ENCODE measurements at regions not wholly inside any gene's neighbourhood (a gene's known extent, or its start where the extent isn't known, plus 50 kb on each side); places are given as distances from the start of the nearest gene placed in this dataset.

GRCh38 chr10:131657318-131657984, 243.4 kb upstream of the PPP2R2D start:
- Histone ChIP-seq H3K9me3 (no peaks in the 10 kb centered on the region), H3K4me3 (no peak overlapping the region), H3K36me3 (ENCODE audit: low read depth) (no peaks in the 10 kb centered on the region), H3K4me1 (ENCODE audit: low read depth) (no peaks in the 10 kb centered on the region)
- TF ChIP-seq CTCF (IDR thresholded peaks at IDR 0.05), result no peak
- intact Hi-C loops (cut with DNase I, micrococcal nuclease), result no loop called here
- DNase-seq (no peak), ATAC-seq (no peak)

GRCh38 chr10:131657985-131658330, 242.8 kb upstream of the PPP2R2D start:
- TF ChIP-seq CTCF (IDR thresholded peaks at IDR 0.05), result no peak
- no peak for DNase-seq
- intact Hi-C loops (cut with DNase I, micrococcal nuclease), result no loop called here
- ATAC-seq, result no peak
- Histone ChIP-seq H3K9me3 (no peaks in the 10 kb centered on the region), H3K4me1 (ENCODE audit: low read depth) (no peaks in the 10 kb centered on the region), H3K4me3 (no peak overlapping the region), H3K36me3 (ENCODE audit: low read depth) (no peaks in the 10 kb centered on the region)

- intact Hi-C loops (cut with DNase I, micrococcal nuclease), result no loop called here
- no peak for TF ChIP-seq CTCF (IDR thresholded peaks at IDR 0.05)
- DNase-seq, result no peak
- Histone ChIP-seq H3K9me3 (no peaks in the 10 kb centered on the region), H3K36me3 (ENCODE audit: low read depth) (no peaks in the 10 kb centered on the region), H3K4me3 (no peak overlapping the region), H3K4me1 (ENCODE audit: low read depth) (no peaks in the 10 kb centered on the region)
- no peak for ATAC-seq
Measured at GRCh38 chr10:131658476-131659110, 242.2 kb upstream of the PPP2R2D start.

- no peak for DNase-seq
- no peak overlapping the region for H3K4me3 ChIP-seq
- no peaks in the 10 kb centered on the region for H3K36me3 ChIP-seq (ENCODE audit: low read depth)
- intact Hi-C loops (cut with DNase I, micrococcal nuclease), result no loop called here
- no peaks in the 10 kb centered on the region for H3K9me3 ChIP-seq
- H3K4me1 ChIP-seq (ENCODE audit: low read depth), result no peaks in the 10 kb centered on the region
- ATAC-seq, result no peak
- TF ChIP-seq CTCF (IDR thresholded peaks at IDR 0.05), result no peak
Measured at GRCh38 chr10:131660427-131660826, 240.4 kb upstream of the PPP2R2D start.

GRCh38 chr10:131662851-131663250, 238.0 kb upstream of the PPP2R2D start:
- no peak for TF ChIP-seq CTCF (IDR thresholded peaks at IDR 0.05)
- no peak for ATAC-seq
- Histone ChIP-seq H3K36me3 (ENCODE audit: low read depth) (no peaks in the 10 kb centered on the region), H3K9me3 (no peaks in the 10 kb centered on the region), H3K4me3 (no peak overlapping the region), H3K4me1 (ENCODE audit: low read depth) (no peaks in the 10 kb centered on the region)
- DNase-seq, result no peak
- intact Hi-C loops (cut with DNase I, micrococcal nuclease), result no loop called here

Measured in mucosa of descending colon (tissue), 3 donors.